ENCODE measurements at regions not wholly inside any gene's neighbourhood (a gene's known extent, or its start where the extent isn't known, plus 50 kb on each side); places are given as distances from the start of the nearest gene placed in this dataset.
"Not testable (repeated sequence)": the region's sequence is repeated elsewhere in the genome, so short reads cannot be mapped to it uniquely, and the experiment has no call there.

DNA sequence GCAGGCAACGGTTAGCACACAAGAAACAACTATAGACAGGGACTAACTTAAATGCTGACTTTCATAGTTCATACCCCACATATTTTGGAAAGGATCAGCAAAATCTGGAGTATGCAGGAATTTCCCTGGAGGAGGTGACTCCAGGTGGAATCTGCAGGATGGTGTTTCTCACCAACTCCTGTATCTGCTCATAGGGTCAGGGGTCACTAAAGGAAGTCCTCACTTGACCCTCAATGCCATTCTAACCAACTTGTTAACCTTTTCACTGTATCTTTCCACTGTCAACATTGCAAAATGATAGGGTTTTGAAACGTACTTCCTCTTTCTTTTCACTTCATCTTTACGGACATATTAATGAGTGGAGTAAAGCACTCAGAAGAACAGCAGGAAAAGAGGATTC is 207.0 kb upstream of the CXCR4 start:
- DNase-seq (ENCODE audit: low read depth) = no peak

DNA sequence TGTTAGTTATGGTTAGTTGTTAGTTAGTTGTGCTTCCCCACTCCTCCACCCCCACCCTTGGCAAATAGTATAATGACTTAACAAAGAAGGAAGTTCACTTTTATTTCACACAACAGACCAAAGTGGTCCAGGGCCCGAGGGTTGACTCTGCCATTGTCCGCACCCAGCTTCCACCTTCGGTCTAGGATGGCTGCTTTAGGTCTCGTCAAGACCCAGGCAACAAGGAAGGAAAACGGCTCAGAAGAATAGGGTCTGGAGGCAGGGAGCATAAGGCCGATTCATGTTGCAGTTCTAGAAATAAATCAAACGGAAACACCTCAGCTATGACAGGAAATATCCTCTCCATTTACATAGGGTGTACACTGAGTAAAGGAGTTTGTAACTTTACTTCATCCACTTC is 206.0 kb upstream of the CXCR4 start:
- no peak for DNase-seq (ENCODE audit: low read depth)

DNA sequence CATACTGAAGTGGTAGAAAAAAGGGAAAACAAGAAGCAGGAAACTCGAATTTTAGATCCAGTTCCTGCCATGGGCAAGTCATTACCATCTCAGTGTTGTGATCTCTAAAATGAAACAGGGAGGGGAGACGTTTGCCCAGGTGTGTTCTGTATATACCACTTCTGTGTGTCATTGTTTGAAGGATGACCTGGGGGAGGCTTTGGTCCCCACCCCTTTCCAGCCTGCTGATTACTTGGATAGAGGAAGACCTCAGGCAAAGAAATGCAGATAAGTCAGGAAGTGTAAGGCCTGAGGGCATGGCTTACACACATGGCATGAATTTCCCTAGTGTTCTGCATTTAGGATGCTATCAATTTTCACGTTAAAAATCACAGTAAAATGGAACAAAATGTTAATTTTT is 205.2 kb upstream of the CXCR4 start:
- DNase-seq (ENCODE audit: low read depth) = no peak

DNA sequence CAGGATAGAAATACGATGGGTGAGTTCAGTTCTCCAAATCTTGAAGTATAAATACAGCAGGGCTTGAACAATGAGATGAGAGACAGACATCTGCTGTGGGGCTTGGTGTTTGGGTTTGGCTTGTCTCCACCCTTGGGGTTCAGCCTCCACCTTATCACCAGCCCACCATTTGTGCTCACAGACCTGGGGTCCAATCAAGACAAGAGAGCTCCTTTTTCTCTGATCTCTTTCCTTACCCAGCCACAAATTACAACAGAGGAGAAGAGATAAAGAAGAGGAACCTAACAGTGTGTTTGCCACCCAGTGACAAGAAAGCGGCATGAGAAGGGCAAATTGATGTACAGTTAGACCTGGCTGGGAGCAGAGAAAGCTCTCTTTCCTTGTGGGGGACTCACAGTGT is 204.5 kb upstream of the CXCR4 start:
- DNase-seq (ENCODE audit: low read depth) = no peak

DNA sequence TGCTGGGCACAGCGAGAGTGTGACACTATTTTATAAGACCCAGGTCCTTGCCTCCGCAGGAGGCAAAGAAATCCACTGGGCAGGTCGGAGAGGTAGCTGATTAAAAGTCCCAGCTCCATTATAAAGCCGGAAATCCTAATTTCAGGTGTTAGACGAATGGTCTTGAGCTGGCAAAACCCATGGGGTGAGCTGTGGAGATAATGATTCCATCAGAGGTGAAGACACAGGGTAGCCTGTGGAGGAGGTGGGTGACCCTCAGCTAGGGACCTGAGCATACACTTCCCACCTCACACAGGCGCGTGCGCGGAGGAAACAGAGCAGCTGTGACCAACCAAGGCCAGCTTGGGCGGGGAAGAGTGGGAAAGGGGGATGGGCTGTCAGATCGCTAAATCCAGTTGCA is 201.7 kb upstream of the CXCR4 start:
- no peak for DNase-seq (ENCODE audit: low read depth)

DNA sequence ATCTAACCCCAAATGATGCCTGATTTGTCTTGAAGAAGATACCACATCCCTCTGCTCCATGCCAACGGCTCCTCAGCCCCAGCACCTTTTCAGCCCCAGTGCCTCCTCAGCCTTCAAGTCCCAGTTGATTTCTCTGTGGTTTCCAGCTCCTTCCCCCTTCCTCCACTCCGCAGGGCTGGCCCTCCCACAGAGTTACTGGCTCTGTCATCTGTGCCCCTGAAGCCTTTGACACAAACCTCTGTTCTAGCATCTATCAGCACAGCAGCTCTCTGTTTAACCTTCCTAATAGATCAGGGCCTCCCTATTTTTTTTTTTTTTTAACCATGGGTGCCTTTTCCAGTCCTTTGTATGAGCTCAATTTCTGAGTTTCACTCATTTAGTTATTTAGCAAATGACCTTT is 201.3 kb upstream of the CXCR4 start:
- no peak for DNase-seq (ENCODE audit: low read depth)

DNA sequence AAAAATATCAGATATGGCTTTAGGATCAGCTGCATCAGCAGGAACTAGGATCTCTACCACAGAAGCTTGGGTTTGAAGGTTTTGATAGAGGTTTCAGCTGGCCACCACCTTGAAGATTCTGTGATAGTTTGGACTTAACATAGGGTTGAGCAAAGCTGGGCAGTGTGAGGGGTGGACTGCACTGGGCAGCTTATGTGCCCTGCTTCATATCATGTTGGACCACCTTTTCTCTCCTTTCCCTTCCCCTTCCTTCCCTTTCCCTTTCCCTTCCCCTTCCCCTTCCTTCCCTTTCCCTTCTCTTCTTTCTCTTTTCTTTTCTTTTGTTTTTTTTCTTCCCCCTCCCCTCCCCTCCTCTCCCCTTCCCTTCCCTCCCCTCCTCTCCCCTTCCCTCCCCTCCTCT is 196.3 kb upstream of the CXCR4 start:
- DNase-seq (ENCODE audit: low read depth) = no peak

DNA sequence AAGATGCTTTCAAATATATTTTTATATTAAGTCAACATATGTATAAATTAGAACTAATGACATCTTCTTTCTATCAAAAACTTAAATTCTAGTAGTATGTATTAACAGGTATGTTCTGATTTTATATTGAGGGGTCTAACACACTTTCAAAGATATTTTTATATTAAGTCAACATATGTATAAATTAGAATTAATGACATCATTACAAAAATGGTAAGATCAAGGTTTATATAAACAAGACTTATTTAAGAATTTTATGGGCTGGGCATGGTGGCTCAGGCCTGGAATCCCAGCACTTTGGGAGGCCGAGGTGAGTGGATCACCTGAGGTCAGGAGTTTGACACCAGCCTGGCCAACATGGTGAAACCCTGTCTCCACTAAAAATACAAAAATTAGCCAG is 194.6 kb upstream of the CXCR4 start:
- not testable (repeated sequence) for DNase-seq (ENCODE audit: low read depth)

DNA sequence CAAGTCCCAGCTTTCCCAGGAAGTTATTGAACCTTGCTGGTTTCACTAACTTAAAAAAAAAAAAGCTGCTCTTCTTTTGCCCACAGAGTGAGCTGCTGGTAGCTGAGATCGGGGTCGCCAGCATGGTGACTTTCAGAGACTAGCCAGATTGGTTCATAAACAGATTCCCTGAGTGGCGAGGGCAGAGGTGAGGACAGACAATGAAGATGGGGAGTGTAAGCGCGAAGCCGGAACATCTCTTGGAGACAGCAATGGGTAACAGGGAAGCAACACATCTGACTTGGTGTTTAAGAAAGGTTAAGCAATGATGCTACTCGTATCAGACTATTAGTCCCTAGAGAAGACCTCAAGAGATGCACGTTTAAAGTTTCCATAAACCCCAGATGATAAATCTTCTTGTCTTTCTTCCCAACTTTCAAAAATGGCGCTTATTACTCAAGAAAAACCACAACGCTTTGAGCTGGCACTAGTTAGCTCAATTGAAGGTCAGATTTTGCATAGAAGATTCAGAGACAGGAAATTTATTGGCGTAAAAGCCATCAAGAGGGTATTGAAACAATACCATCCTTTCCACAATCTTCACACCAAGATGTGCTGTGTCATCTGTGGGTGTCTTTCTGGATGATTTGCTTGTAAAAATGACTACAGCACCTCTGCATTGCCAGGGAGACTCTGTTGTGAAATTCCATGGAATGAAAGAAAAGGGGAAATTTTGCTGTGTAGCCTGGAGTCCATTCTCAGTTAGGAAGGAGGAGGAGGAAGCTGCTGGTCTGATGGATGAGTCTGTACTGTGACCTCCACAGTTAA is 193.1 kb upstream of the CXCR4 start:
- DNase-seq (ENCODE audit: low read depth) = no peak

DNA sequence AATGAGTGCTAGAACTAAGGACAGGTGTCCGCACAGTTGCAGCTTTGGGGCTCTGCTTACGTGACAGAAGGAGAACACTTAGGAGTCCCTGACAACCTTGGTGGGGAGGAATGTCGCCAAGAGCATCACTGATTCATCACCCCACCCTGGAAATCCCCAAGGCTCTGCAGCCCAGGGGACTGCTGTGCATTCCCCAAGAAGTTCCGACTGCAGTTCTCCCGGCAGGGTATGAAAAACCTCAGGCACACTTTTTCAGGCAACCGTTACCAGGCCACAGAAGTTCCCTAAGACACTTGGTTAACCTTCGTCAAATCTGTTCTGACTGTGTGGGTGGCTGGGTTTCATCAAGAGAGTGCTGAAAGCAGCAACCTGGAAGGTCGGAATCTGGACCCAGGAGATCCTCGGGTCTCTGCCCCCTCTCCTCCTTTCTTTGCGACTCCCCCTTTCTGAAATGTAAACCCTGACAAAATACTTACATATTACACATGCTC is 192.1 kb upstream of the CXCR4 start:
- no peak for DNase-seq (ENCODE audit: low read depth)

DNA sequence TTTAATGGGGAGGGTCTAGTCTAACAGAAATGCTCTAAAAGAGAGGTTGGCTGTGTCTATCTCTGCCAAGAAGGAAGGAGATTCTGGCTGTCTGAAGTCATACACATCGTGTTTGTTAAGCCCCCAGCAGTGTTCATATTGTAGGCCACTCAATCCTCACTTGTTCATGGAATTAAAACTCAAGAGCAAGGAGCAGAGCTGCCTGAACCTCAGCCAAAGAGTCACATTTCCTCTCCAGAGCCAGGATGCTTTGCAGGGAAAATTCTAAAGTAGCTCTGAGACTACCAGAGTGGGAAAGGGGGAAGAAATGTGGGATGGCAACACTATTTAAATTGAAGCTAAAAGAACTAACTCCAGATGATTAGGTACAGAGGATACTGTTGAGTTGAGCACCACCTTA is 190.7 kb upstream of the CXCR4 start:
- DNase-seq (ENCODE audit: low read depth) = no peak

DNA sequence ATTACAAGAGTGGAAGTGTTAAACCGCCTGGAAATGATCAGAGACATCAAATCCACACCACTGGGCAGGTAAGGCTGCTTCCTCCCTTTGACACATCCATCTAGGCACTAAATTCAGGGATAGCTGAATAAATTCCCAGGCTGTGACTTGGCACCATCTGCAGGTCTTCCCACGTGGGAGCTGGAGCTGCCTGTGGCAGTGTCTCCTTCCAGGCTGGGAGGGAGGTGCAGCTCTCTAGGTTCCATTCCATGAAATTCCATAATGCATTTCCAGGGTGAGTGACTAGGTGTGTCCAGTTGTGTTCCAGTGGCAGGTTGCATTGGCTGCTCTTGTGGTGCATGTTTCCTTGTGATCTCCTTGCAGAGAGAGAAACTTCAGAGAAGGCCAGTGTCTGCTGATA is 188.9 kb upstream of the CXCR4 start:
- no peak for DNase-seq (ENCODE audit: low read depth)

DNA sequence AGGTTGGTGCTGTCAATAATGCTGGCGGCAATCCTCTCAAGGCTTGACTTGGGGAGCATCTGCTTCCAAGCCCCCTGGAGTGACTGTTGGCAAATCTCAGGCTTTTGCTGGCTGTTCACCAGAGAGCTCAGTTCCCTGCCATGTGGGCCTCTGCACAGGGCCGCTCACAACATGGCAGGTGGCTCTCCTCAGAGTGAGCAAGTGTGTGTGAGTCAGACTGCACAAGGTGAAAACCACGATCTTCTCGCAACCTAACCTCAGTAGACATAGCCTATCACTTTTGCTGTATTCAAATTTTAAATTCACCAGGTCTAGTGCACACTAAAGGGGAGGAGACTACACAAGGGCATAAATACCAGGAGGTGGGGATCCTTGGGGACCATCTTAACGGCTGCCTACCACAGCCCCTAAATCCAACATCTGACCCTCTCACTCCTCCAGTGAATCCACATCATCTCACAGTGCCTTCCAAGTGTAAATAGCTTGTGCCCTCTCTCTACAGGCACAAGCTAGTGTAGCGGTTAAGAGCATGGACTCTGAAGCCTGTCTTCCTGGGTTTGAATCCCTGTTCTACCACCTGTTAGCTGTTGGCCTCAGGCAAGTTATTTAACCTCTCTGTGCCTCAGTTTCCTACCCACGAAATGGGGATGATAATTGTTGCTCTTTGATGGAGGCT is 187.7 kb upstream of the CXCR4 start:
- DNase-seq (ENCODE audit: low read depth) = no peak

DNA sequence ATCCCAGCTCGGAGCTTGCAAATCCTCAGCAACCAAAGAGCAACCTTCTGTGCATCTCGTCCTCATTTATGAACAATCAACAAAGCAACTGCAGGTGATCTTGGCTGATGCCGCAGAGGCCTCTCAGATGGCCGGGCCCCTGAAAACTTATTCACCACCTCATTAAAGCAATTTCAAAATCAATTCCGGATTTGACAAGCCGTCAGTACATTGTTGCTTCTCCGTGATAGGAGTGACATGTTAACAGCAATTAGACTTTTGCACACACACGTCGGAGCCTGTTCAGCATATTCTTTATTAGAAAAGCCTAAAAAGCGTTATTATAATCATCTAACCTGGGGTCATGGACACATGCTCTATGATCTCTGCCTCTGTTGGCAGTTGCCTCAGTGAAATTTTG is 183.1 kb upstream of the CXCR4 start:
- DNase-seq (ENCODE audit: low read depth) = no peak

DNA sequence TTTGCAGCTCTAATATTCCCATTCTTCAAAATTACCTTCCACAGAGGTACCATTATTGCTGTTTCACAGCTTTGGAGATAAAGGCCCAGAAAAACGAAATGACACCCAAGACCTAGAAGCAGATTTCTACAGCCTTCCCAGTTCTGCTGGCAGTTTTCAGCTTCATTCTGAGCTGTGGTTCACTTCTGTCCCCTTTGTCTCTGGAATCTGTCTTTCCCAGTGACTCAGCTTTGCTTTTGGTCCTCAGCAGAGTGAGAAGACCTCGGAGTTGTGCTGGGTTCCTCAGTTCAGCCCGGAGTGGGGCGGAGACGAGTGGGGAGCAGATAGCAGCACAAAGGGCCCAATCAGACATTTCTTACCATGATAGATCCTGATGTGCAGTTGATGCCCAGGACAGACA is 180.7 kb upstream of the CXCR4 start:
- no peak for DNase-seq (ENCODE audit: low read depth)

DNA sequence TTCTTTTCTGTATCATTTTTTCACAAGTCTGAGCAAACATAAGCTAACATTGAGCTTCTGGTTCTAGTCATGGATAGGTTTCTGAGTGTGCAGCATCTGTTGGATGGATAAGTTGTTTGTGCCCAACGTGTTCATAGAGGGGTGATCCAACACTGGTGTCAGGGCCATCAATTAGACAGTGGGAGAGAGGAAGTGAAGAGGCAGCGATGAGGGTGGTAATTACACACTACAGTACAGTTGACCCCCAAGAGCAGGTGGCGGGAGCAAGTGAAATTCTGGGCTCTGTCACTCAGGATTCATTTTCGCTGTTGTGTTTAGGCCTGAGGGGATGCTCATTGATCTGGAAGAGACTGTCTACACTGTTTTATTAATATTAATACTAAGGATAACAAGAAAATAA is 180.0 kb upstream of the CXCR4 start:
- no peak for DNase-seq (ENCODE audit: low read depth)

DNA sequence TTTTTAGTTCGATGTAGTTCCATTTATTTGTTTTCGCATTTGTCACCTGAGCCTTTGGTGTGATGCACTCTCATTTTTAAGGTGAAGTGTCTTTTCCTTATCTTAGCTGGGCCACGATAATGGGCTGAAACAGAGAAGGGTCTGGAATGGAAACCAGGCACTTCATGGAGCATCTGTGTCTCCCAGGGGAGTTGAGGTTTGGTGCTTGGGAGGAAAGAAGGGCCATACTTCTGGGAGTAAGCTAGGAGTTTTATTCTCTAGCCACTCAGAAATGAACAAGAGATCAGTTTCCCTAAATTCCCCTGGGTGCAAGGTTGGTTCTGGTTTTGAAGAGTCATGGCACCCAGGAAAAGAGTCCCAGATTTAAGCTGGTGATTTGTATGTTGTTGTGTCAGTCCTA is 179.4 kb upstream of the CXCR4 start:
- DNase-seq (ENCODE audit: low read depth) = no peak

DNA sequence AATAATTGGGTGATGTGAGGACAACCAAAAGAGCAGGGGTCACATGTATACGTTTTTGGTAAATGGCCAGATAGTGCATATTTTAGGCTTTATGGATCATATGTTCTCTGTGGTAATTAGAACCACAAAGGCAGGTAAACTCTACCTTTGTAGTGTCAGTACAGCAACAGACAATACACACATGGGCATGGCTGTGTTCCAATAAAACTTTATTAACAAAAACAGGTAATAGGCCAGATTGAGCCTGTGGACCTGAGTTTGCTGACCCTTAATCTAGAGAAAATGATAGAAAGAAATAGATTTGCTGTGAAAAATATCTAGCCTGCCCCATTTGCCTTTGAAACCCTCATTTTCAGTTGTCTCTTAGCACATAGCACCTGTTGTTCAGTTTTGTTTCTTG is 177.2 kb upstream of the CXCR4 start:
- no peak for DNase-seq (ENCODE audit: low read depth)

DNA sequence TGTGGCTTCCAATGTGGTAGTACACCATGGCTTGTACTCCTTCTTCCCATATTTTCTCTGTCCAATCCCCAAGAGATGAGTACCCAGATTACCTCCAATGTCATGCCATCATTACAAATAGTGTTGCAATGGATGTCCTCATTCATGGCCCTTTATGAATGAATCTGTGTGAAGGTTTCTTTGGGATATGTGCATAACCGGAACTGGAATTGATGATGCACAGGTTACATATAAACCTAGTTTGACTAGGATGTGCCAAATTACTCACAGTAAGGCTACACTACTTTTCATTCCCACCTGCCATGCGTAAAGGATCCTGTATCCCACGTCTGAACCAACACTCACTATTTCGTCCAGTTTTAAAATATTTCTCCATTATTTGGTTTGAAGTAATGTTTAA is 173.9 kb upstream of the CXCR4 start:
- DNase-seq (ENCODE audit: low read depth) = no peak

DNA sequence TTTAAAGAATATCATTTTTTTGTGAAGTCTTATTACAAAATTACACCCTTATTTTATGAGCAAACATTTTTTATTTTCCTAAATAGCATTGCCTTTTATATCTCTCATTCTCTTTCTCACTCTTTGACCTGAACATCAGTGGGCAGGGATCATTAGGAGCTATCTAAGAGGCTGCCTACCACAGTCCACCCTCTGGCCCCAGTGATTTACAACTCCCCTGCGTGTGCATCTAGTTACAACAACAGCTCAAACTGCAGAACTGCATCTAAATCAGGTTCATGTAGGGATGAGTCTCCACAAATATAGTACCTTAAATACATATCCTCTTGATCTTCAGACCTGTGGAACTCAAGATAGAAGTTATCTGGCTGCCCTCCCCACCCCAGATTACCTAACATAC is 172.4 kb upstream of the CXCR4 start:
- no peak for DNase-seq (ENCODE audit: low read depth)

DNA sequence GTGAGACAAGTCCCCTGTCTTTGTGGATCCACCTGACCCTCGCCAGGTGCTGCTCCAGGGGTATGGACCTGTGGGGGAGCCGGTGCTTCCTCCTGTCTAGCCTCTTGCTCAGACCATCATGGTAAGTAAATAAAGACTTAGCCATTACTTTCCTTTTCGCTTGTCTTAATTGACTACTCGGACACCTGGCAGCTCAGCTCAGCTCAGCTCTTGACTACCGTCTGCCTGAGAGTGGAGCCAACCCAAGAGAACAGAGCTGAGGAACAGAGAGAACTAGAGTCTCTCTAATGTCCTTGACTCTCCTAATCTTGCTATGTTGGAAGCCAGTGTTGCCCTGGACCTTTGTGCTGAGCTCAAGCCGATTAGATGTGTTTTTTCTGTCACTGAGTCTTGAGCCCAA is 170.3 kb upstream of the CXCR4 start:
- DNase-seq (ENCODE audit: low read depth) = no peak

DNA sequence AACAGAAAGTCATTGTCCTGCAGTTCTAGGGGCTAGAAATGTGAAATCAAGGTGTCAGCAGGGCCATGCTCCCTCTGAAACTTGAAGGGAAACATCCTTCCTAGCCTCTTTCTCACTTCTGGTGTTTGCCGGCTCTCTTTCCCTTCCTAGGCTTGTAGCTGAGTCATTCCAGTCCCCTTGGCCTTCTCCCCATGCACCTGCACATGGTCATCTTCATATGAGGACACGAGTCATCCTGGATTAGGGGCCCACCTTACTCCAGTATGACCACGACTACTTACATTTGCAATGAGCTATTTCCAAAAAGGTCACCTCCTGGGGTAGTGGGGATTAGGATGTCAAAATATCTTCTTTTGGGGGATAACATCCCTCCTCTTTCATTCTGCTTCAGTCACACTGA is 168.5 kb upstream of the CXCR4 start:
- no peak for DNase-seq (ENCODE audit: low read depth)

DNA sequence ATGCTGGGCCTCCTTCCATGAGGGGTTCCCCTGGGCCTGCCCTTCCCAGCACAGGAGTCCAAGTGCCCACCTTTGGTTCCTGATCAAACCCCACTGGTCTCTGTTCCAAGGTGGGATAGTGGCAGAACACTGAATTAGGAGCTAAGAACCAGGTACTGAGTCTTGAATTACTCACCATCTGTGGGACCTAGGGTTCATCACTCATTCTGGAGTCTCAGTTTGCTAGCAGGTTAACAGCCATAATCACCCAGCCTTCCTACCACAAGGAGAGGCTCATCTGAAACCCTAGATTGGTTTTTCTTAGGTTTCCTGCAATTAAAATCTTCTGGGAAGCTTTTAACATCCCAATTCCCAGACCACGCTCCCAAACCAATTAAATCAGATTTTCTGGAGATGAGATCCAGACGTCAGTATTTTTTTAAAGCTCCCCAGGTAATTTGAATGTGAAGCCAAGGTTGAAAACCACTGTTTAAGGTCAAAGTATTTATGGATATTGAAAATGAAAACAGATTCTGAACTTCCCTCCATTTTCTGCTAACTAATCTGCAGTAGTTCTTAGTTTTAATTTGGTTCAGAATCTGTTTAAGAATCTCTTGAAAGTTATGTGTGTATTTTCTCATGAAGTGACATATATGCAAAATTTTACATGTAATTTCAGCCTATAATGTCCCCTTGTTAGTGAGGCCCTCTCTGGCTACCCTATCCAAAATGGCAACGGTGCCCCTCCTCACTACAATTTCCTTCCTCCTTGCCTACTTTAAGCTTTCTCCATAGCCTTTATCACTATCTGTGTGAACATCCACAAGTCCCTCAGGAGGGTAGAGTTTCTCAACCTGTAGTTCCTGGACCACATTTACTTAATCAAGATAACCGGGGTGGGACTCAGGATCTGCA is 166.5 kb upstream of the CXCR4 start:
- DNase-seq (ENCODE audit: low read depth) = no peak
